H1 (cell line): ENCODE measurements at regions not wholly inside any gene's neighbourhood (a gene's known extent, or its start where the extent isn't known, plus 50 kb on each side); places are given as distances from the start of the nearest gene placed in this dataset.

Experiments
- CEBPB ChIP-seq: IDR thresholded peaks from 2 replicates; pipeline ENCODE4 v1.6.1; 2012; ENCODE audit warnings: low read depth, low read length
- CHD2 ChIP-seq: IDR thresholded peaks from 2 replicates; pipeline ENCODE4 v1.6.1; 2012; ENCODE audit warnings: low read length, improper control_type of control experiment
- FOSL1 ChIP-seq: IDR thresholded peaks from 2 replicates; pipeline ENCODE4 v1.6.1; 2011; ENCODE audit warnings: mild to moderate bottlenecking, low read depth, low read length, moderate library complexity; ENCODE audit not compliant: insufficient read depth
- SP4 ChIP-seq: IDR thresholded peaks from 2 replicates; pipeline ENCODE4 v1.6.1; 2012; ENCODE audit warnings: low read length, inconsistent platforms
- ZNF274 ChIP-seq: IDR thresholded peaks from 2 replicates; pipeline ENCODE4 v1.7.0; 2012; ENCODE audit warnings: low read length, borderline replicate concordance; ENCODE audit errors: extremely low read depth

GRCh38 chr6:165967810-165968407 lies 199.7 kb downstream of the TBXT start (continued):
- TF ChIP-seq CEBPB (no peak), FOSL1 (no peak), SP4 (no peak), ZNF274 (no peak), CHD2 (no peak)
